IMR-90 (cell line): ENCODE measurements at regions not wholly inside any gene's neighbourhood (a gene's known extent, or its start where the extent isn't known, plus 50 kb on each side); places are given as distances from the start of the nearest gene placed in this dataset.

Experiments
- ATAC-seq: fragments of 200-7000 bp; cut with Tn5 transposase; 2 replicates; pipeline ENCODE4 v1.9.1; 2020; ENCODE audit warnings: low read depth, mild to moderate bottlenecking, moderate library complexity
- BruUV-seq: library from RNA; stranded (reverse); fragments of 400-500 nt; replicated peaks from 2 replicates; lab custom pipeline; 2021; lab: Mats Ljungman, UMichigan
- CTCF ChIA-PET: fragments of 300-600 bp; formaldehyde crosslinking; extraction: SDS; loops from one replicate; lab custom pipeline; 2021; ENCODE audit warnings: antibody characterized with exemption; lab: Yijun Ruan, JAX
- POLR2A ChIA-PET: fragments of 300-600 bp; sonication (Branson Sonifier 250); formaldehyde crosslinking; loops from one replicate; lab custom pipeline; 2022; ENCODE audit warnings: antibody characterized with exemption; ENCODE audit not compliant: unreplicated experiment; lab: Charles Lee
- DNase-seq: peaks from one replicate; pipeline ENCODE4 v3.0.0; 2013
- H2AFZ ChIP-seq: replicated peaks from 2 replicates; pipeline ENCODE3; 2013; ENCODE audit warnings: low read length, mild to moderate bottlenecking; ENCODE audit not compliant: poor library complexity
- H2AK5ac ChIP-seq: 2 replicates; pipeline ENCODE4 v1.6.1; 2013; ENCODE audit warnings: low read depth, low read length, inconsistent platforms
- H2AK9ac ChIP-seq: replicated peaks from 2 replicates; pipeline ENCODE3; 2013; ENCODE audit warnings: mild to moderate bottlenecking, low read depth, low read length, moderate library complexity; ENCODE audit not compliant: poor library complexity
- H2BK120ac ChIP-seq: 2 replicates; pipeline ENCODE4 v1.6.1; 2013; ENCODE audit warnings: low read depth, low read length, inconsistent platforms
- H2BK15ac ChIP-seq: 3 replicates; pipeline ENCODE4 v1.6.1; 2013; ENCODE audit warnings: low read depth, low read length, inconsistent platforms
- H2BK20ac ChIP-seq: 2 replicates; pipeline ENCODE4 v1.6.1; 2013; ENCODE audit warnings: low read depth, mild to moderate bottlenecking, inconsistent platforms, low read length, moderate library complexity
- H2BK5ac ChIP-seq: 2 replicates; pipeline ENCODE4 v1.6.1; 2013; ENCODE audit warnings: mild to moderate bottlenecking, low read depth, low read length, inconsistent platforms; ENCODE audit not compliant: poor library complexity, severe bottlenecking
- H3K14ac ChIP-seq: replicated peaks from 2 replicates; pipeline ENCODE4 v1.6.1; 2013; ENCODE audit warnings: low read depth, low read length, inconsistent platforms
- H3K18ac ChIP-seq: 2 replicates; pipeline ENCODE4 v1.6.1; 2013; ENCODE audit warnings: low read depth, low read length, control low read depth
- H3K23ac ChIP-seq: 2 replicates; pipeline ENCODE4 v1.6.1; 2013; ENCODE audit warnings: low read depth, low read length, inconsistent platforms
- H3K27ac ChIP-seq: 2 replicates; pipeline ENCODE4 v1.5.1; 2013; ENCODE audit warnings: mild to moderate bottlenecking, control low read depth, low read length; ENCODE audit not compliant: insufficient read depth
- H3K27me3 ChIP-seq: 2 replicates; pipeline ENCODE4 v1.6.1; 2013; ENCODE audit warnings: low read length; ENCODE audit not compliant: control insufficient read depth, insufficient read depth
- H3K36me3 ChIP-seq: 2 replicates; pipeline ENCODE4 v1.6.1; 2013; ENCODE audit warnings: low read length, mixed read lengths; ENCODE audit not compliant: control insufficient read depth, insufficient read depth
- H3K4ac ChIP-seq: 2 replicates; pipeline ENCODE4 v1.6.1; 2013; ENCODE audit warnings: low read depth, low read length, inconsistent platforms
- H3K4me1 ChIP-seq: 2 replicates; pipeline ENCODE4 v1.6.1; 2013; ENCODE audit warnings: low read length, mixed read lengths; ENCODE audit not compliant: control insufficient read depth, insufficient read depth
- H3K4me2 ChIP-seq: 2 replicates; pipeline ENCODE4 v1.6.1; 2013; ENCODE audit warnings: low read depth, mild to moderate bottlenecking, control low read depth, low read length, moderate library complexity
- H3K4me3 ChIP-seq: 2 replicates; pipeline ENCODE4 v1.5.1; 2013; ENCODE audit warnings: low read depth, mild to moderate bottlenecking, control low read depth, low read length, moderate library complexity; ENCODE audit not compliant: insufficient read depth
- H3K56ac ChIP-seq: 2 replicates; pipeline ENCODE4 v1.6.1; 2013; ENCODE audit warnings: low read length, inconsistent platforms; ENCODE audit not compliant: insufficient read depth; ENCODE audit errors: extremely low read depth
- H3K79me1 ChIP-seq, 2 experiments: 2 replicates each; pipeline ENCODE4 v1.6.1; 2013; ENCODE audit warnings: low read length in 2 of 2, inconsistent platforms in 1 of 2, low read depth in 1 of 2
- H3K9ac ChIP-seq: 2 replicates; pipeline ENCODE4 v1.6.1; 2013; ENCODE audit warnings: low read depth, low read length, control low read depth
- H3K9me1 ChIP-seq: 2 replicates; pipeline ENCODE4 v1.6.1; 2013; ENCODE audit warnings: low read length, inconsistent platforms; ENCODE audit not compliant: insufficient read depth
- H3K9me3 ChIP-seq: 2 replicates; pipeline ENCODE4 v1.6.1; 2013; ENCODE audit warnings: low read length; ENCODE audit not compliant: control insufficient read depth, insufficient read depth
- H4K20me1 ChIP-seq: 2 replicates; pipeline ENCODE4 v1.6.1; 2013; ENCODE audit warnings: low read length, inconsistent platforms; ENCODE audit not compliant: insufficient read depth
- H4K5ac ChIP-seq: 2 replicates; pipeline ENCODE4 v1.6.1; 2013; ENCODE audit warnings: mild to moderate bottlenecking, low read depth, low read length, control low read depth
- H4K8ac ChIP-seq, 2 experiments: 2 replicates each; pipeline ENCODE4 v1.6.1; 2013; ENCODE audit warnings: low read depth in 2 of 2, low read length in 2 of 2, control low read depth in 1 of 2, inconsistent platforms in 1 of 2
- H4K91ac ChIP-seq: 2 replicates; pipeline ENCODE4 v1.6.1; 2013; ENCODE audit warnings: low read depth, low read length, inconsistent platforms; ENCODE audit not compliant: insufficient read depth
- BHLHE40 ChIP-seq: fragments of 150-350 bp; IDR thresholded peaks from 2 replicates; pipeline ENCODE4 v1.6.1; 2016; ENCODE audit warnings: mild to moderate bottlenecking, low read depth, low read length
- FOS ChIP-seq: fragments of 150-350 bp; IDR thresholded peaks from 2 replicates; pipeline ENCODE4 v1.6.1; 2016; ENCODE audit warnings: low read depth, low read length
- MAFK ChIP-seq: IDR thresholded peaks from 2 replicates; pipeline ENCODE4 v1.6.1; 2012; ENCODE audit warnings: low read depth, low read length, improper control_type of control experiment
- MAZ ChIP-seq: IDR thresholded peaks from 2 replicates; pipeline ENCODE4 v1.6.1; 2012; ENCODE audit warnings: low read depth, mild to moderate bottlenecking, low read length, improper control_type of control experiment, moderate library complexity, borderline replicate concordance
- POLR2A ChIP-seq: IDR thresholded peaks from 2 replicates; pipeline ENCODE4 v1.6.1; 2012; ENCODE audit warnings: mild to moderate bottlenecking, low read depth, low read length
- RFX5 ChIP-seq: IDR thresholded peaks from 2 replicates; pipeline ENCODE4 v1.8.0; 2012; ENCODE audit warnings: low read depth, mild to moderate bottlenecking, low read length, moderate library complexity
- WGBS, 2 experiments: methylation state at CpG; one replicate each; pipeline versions ENCODE4 v1.1.5 to v1.1.7; 2013; ENCODE audit warnings: missing lambda C conversion rate in 2 of 2; ENCODE audit not compliant: insufficient read length in 1 of 2; ENCODE audit errors: extremely low coverage in 2 of 2; 5-methylcytosine and 5-hydroxymethylcytosine counted together
- dilution Hi-C: fragments of 300-500 bp; cut with HindIII; formaldehyde crosslinking; loops from one replicate; pipeline ENCODE4 v1.14.3; 2018; ENCODE audit warnings: low sequenced_read_pairs; ENCODE audit not compliant: unreplicated experiment
- in situ Hi-C: fragments of 300-500 bp; cut with MboI; formaldehyde crosslinking; loops from 3 replicates; pipeline ENCODE4 v1.14.3; 2019; ENCODE audit warnings: low sequenced_read_pairs, inconsistent platforms, mixed read lengths
- intact Hi-C: fragments of 100-400 bp; cut with micrococcal nuclease; formaldehyde crosslinking; loops from 2 replicates; pipeline ENCODE4 v1.10.0; 2022

- Histone ChIP-seq H3K9me3 (no peaks in the 10 kb centered on the region), H3K4me2 (no peak overlapping the region), H2BK20ac (no peak overlapping the region), H2BK15ac (no peak overlapping the region), H3K14ac (no peak overlapping the region), H3K4me1 (no peaks in the 10 kb centered on the region), H3K9ac (no peak overlapping the region), H3K23ac (no peak overlapping the region), H2AK9ac (no peak overlapping the region), H4K5ac (no peak overlapping the region), H4K91ac (no peak overlapping the region), H3K18ac (no peak overlapping the region), H2AK5ac (no peak overlapping the region), H3K9me1 (no peaks in the 10 kb centered on the region), H4K8ac (no peak overlapping the region), H3K56ac (no peak overlapping the region), H3K27me3 (no peaks in the 10 kb centered on the region), H3K4me3 (no peak overlapping the region), H2BK5ac (no peak overlapping the region), H3K79me1 (no peaks in the 10 kb centered on the region), H3K27ac (no peak overlapping the region), H2AFZ (no peak overlapping the region), H4K20me1 (no peaks in the 10 kb centered on the region), H2BK120ac (no peak overlapping the region), H3K36me3 (no peaks in the 10 kb centered on the region), H3K4ac (no peak overlapping the region)
- in situ Hi-C loops (no loop called here), dilution Hi-C loops (no loop called here), intact Hi-C loops (no loop called here)
- ChIA-PET CTCF (no interaction called here), POLR2A (no interaction called here)
- no peak for ATAC-seq
- TF ChIP-seq FOS (no peak), POLR2A (no peak), BHLHE40 (no peak), MAFK (no peak), MAZ (no peak), RFX5 (no peak)
- DNase-seq = no peak
- WGBS, 2 experiments = 69% methylated on average over 6 of the region's 17 CpGs; no CpG with 5 or more reads in 1 of the 2 experiments
- no TSS peak for BruUV-seq
These were observed 628.3 kb downstream of the BUD13 start for GRCh38 chr11:116144387-116144958.
